Uterus (tissue), 2 donors: ENCODE measurements at regions not wholly inside any gene's neighbourhood (a gene's known extent, or its start where the extent isn't known, plus 50 kb on each side); places are given as distances from the start of the nearest gene placed in this dataset.
"Not testable (repeated sequence)": the region's sequence is repeated elsewhere in the genome, so short reads cannot be mapped to it uniquely, and the experiment has no call there.

Source experiments
- POLR2A ChIP-seq, 2 donors: fragments of 450-650 bp; IDR thresholded peaks; one replicate each; pipeline ENCODE4 v1.6.1; 2016; ENCODE audit warnings: antibody characterized with exemption in 2 of 2, mild to moderate bottlenecking in 1 of 2, moderate library complexity in 1 of 2
- TF ChIP-seq, protein P1 (sequence below), 4 experiments: fragments of 200-600 bp in 2 of 4; fragments of 450-650 bp in 2 of 4; sonication (generic) in 2 of 4; IDR thresholded peaks; one replicate each; pipeline ENCODE4 v1.5.1; 2016 to 2019; ENCODE audit warnings: antibody characterized with exemption in 4 of 4, mild to moderate bottlenecking in 2 of 4, moderate library complexity in 1 of 4

DNA sequence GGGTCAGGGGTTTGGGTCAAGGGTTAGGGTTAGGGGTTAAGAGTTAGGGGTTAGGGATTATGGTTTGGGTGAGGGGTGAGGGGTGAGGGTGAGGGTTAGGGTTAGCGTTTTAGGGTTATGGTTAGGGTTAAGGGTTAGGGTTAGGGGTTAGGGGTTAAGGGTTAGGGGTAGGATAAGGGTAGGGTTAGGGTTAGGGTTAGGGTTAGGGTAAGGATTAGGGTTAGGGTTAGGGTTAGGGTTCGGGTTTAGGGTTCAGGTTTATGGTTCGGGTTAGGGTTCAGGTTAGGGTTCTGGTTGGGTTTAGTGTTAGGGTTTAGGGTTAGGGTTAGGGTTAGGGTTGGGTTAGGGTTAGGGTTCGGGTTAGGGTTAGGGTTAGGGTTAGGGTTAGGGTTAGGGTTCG, 213.1 kb downstream of the LMLN start:
- TF ChIP-seq, protein P1, sequence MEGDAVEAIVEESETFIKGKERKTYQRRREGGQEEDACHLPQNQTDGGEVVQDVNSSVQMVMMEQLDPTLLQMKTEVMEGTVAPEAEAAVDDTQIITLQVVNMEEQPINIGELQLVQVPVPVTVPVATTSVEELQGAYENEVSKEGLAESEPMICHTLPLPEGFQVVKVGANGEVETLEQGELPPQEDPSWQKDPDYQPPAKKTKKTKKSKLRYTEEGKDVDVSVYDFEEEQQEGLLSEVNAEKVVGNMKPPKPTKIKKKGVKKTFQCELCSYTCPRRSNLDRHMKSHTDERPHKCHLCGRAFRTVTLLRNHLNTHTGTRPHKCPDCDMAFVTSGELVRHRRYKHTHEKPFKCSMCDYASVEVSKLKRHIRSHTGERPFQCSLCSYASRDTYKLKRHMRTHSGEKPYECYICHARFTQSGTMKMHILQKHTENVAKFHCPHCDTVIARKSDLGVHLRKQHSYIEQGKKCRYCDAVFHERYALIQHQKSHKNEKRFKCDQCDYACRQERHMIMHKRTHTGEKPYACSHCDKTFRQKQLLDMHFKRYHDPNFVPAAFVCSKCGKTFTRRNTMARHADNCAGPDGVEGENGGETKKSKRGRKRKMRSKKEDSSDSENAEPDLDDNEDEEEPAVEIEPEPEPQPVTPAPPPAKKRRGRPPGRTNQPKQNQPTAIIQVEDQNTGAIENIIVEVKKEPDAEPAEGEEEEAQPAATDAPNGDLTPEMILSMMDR (IDR thresholded peaks at IDR 0.05), result not testable (repeated sequence)
- TF ChIP-seq POLR2A (IDR thresholded peaks at IDR 0.05), result not testable (repeated sequence)
